ENCODE measurements at regions not wholly inside any gene's neighbourhood (a gene's known extent, or its start where the extent isn't known, plus 50 kb on each side); places are given as distances from the start of the nearest gene placed in this dataset.

DNA sequence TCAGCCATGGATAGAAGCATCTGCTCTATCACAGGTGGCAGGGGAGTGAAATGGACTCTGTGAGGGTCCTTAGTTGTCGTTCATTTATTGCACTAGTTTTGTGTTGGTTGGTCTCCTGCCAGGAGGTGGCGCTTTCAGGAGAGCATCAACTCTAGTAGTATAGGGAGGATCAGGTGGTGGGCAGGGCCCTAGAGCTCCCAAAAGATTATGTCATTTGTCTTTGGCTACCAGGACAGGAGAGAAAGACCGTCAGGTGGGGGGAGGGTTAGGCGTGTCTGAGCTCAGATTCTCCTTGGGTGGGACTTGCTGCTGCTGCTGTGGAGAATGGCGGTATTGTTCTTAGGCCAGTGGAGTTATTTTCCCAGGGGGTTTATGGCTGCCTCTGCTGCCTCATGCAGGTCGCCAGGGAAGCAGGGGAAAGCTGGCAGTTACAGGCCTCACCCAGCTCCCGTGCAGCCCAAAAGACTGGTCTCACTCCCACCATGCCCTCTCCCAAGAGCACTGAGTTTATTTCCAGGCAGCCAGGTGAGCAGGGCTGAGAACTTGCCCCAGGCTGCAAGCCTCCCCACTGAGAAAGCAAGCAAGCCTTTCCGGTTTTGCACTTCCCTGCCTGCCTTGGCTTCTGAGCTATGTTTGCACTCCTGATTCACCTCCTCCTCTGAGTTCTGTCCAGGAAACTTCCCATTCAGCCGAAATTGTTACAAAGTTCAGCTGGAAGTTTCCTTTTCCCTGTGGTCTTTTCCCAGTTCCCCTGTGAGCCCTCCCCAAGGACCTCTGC is 317.3 kb downstream of the TAF11L14 start:
- TF ChIP-seq POLR2A (IDR thresholded peaks at IDR 0.05): no peak
- TF ChIP-seq, protein P1, sequence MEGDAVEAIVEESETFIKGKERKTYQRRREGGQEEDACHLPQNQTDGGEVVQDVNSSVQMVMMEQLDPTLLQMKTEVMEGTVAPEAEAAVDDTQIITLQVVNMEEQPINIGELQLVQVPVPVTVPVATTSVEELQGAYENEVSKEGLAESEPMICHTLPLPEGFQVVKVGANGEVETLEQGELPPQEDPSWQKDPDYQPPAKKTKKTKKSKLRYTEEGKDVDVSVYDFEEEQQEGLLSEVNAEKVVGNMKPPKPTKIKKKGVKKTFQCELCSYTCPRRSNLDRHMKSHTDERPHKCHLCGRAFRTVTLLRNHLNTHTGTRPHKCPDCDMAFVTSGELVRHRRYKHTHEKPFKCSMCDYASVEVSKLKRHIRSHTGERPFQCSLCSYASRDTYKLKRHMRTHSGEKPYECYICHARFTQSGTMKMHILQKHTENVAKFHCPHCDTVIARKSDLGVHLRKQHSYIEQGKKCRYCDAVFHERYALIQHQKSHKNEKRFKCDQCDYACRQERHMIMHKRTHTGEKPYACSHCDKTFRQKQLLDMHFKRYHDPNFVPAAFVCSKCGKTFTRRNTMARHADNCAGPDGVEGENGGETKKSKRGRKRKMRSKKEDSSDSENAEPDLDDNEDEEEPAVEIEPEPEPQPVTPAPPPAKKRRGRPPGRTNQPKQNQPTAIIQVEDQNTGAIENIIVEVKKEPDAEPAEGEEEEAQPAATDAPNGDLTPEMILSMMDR (IDR thresholded peaks at IDR 0.05): no peak

Data from uterus (tissue), 2 donors.